B cell (primary cell): ENCODE measurements at regions not wholly inside any gene's neighbourhood (a gene's known extent, or its start where the extent isn't known, plus 50 kb on each side); places are given as distances from the start of the nearest gene placed in this dataset.

Experiments used
- ATAC-seq: fragments of 200-7000 bp; cut with Tn5 transposase; one replicate; pipeline ENCODE4 v1.10.0; 2021; ENCODE audit warnings: low read depth, mild to moderate bottlenecking, moderate number of reproducible peaks, moderate library complexity
- CTCF ChIA-PET: fragments of 350-600 bp; sonication (Branson Sonifier 250); formaldehyde crosslinking; loops from one replicate; lab custom pipeline; 2021; ENCODE audit warnings: antibody characterized with exemption, inconsistent platforms; lab: Charles Lee
- POLR2A ChIA-PET: fragments of 350-600 bp; sonication (Branson Sonifier 250); formaldehyde crosslinking; loops from one replicate; lab custom pipeline; 2021; ENCODE audit warnings: antibody characterized with exemption; lab: Charles Lee
- DNase-seq: peaks from one replicate; pipeline ENCODE4 v3.0.0; 2013
- H2AFZ ChIP-seq: 2 replicates; pipeline ENCODE4 v1.6.1; 2012; ENCODE audit warnings: mild to moderate bottlenecking, low read depth, low read length; ENCODE audit not compliant: insufficient read depth, poor library complexity, severe bottlenecking
- H3K27ac ChIP-seq, 2 donors: 1 replicate in 1 of 2; 2 replicates in 1 of 2; pipeline ENCODE4 v1.5.1; 2012 to 2013; ENCODE audit warnings: low read length in 2 of 2, mild to moderate bottlenecking in 2 of 2, moderate library complexity in 1 of 2
- H3K27me3 ChIP-seq, 4 experiments: fragments of 200-600 bp in 1 of 4; sonication (generic) in 1 of 4; replicated peaks in 1 of 4; 1 replicate in 2 of 4; 2 replicates in 2 of 4; pipeline versions ENCODE4 v1.6.1 to v1.7.0; 2013 to 2016; ENCODE audit warnings: low read length in 3 of 4, mild to moderate bottlenecking in 2 of 4, mixed read lengths in 1 of 4, moderate library complexity in 1 of 4; ENCODE audit not compliant: insufficient read depth in 4 of 4, control insufficient read depth in 3 of 4; ENCODE audit errors: control extremely low read depth in 1 of 4
- H3K36me3 ChIP-seq, 2 experiments: replicated peaks in 1 of 2; 1 replicate in 1 of 2; 2 replicates in 1 of 2; pipeline versions ENCODE4 v1.6.1 to v1.7.1; 2013; ENCODE audit warnings: low read length in 1 of 2; ENCODE audit not compliant: insufficient read depth in 2 of 2, control insufficient read depth in 1 of 2; ENCODE audit errors: control extremely low read depth in 1 of 2, extremely low read depth in 1 of 2
- H3K4me1 ChIP-seq, 2 donors: fragments of 200-600 bp in 1 of 2; sonication (generic) in 1 of 2; 1 replicate in 1 of 2; 2 replicates in 1 of 2; pipeline versions ENCODE4 v1.5.1 to v1.6.1; 2013 to 2017; ENCODE audit warnings: low read length in 2 of 2; ENCODE audit not compliant: control insufficient read depth in 2 of 2, insufficient read depth in 2 of 2
- H3K4me2 ChIP-seq: replicated peaks from 2 replicates; pipeline ENCODE3; 2012; ENCODE audit warnings: mild to moderate bottlenecking, low read depth, low read length; ENCODE audit not compliant: poor library complexity, severe bottlenecking
- H3K4me3 ChIP-seq, 5 experiments: fragments of 200-600 bp in 1 of 5; sonication (generic) in 1 of 5; 1 replicate in 3 of 5; 2 replicates in 2 of 5; pipeline versions ENCODE4 v1.5.1 to v1.7.0; 2011 to 2016; ENCODE audit warnings: low read length in 4 of 5, mild to moderate bottlenecking in 4 of 5, low read depth in 2 of 5, control low read depth in 1 of 5, moderate library complexity in 1 of 5; ENCODE audit not compliant: insufficient read depth in 1 of 5; ENCODE audit errors: control extremely low read depth in 1 of 5, extremely low read depth in 1 of 5
- H3K79me2 ChIP-seq: fragments of 200-600 bp; sonication (generic); one replicate; pipeline ENCODE4 v1.6.0; 2016; ENCODE audit warnings: low read length; ENCODE audit not compliant: control insufficient read depth, insufficient read depth
- H3K9ac ChIP-seq: fragments of 200-600 bp; sonication (generic); 2 replicates; pipeline ENCODE4 v1.6.1; 2017; ENCODE audit warnings: mild to moderate bottlenecking, low read length, moderate library complexity
- H3K9me3 ChIP-seq, 3 donors: one replicate each; pipeline versions ENCODE4 v1.6.1 to v1.7.1; 2013; ENCODE audit warnings: low read length in 2 of 3; ENCODE audit not compliant: control insufficient read depth in 2 of 3, insufficient read depth in 1 of 3; ENCODE audit errors: control extremely low read depth in 1 of 3
- H4K20me1 ChIP-seq: 2 replicates; pipeline ENCODE4 v1.6.0; 2012; ENCODE audit warnings: mild to moderate bottlenecking, low read length; ENCODE audit not compliant: insufficient read depth, control insufficient read depth, poor library complexity, severe bottlenecking
- H3K27ac Mint-ChIP-seq: one replicate; pipeline ENCODE4 v1.8.0; 2021; ENCODE audit warnings: mixed read lengths
- H3K27me3 Mint-ChIP-seq: one replicate; pipeline ENCODE4 v1.8.0; 2021; ENCODE audit warnings: mixed read lengths
- H3K4me1 Mint-ChIP-seq: one replicate; pipeline ENCODE4 v1.8.0; 2021; ENCODE audit warnings: mixed read lengths
- H3K4me3 Mint-ChIP-seq: one replicate; pipeline ENCODE4 v1.8.0; 2021; ENCODE audit warnings: mixed read lengths
- H3K9me3 Mint-ChIP-seq: one replicate; pipeline ENCODE4 v1.8.0; 2022; ENCODE audit warnings: mixed read lengths; ENCODE audit not compliant: insufficient read depth
- CTCF ChIP-seq: fragments of 200-600 bp; IDR thresholded peaks from one replicate; pipeline ENCODE4 v1.8.0; 2022; ENCODE audit warnings: antibody characterized with exemption, mild to moderate bottlenecking
- EZH2 ChIP-seq: IDR thresholded peaks from 2 replicates; pipeline ENCODE4 v1.6.1; 2012; ENCODE audit warnings: borderline replicate concordance, low read depth, mild to moderate bottlenecking, moderate library complexity, low read length; ENCODE audit not compliant: insufficient read depth, poor library complexity, severe bottlenecking
- WGBS: methylation state at CpG from one replicate; pipeline ENCODE4 v1.1.5; 2013; ENCODE audit warnings: missing lambda C conversion rate; ENCODE audit not compliant: insufficient coverage; 5-methylcytosine and 5-hydroxymethylcytosine counted together
- intact Hi-C: fragments of 100-400 bp; cut with micrococcal nuclease; formaldehyde crosslinking; loops from one replicate; pipeline ENCODE4 v1.10.0; 2022

- no peaks in the 10 kb centered on the region for H3K9me3 Mint-ChIP-seq
Observed at GRCh38 chrX:22585831-22586230, 313.1 kb downstream of the CBLL2 start.

GRCh38 chrX:22589845-22590244, 317.1 kb downstream of the CBLL2 start:
- intact Hi-C loops: no loop called here
- CTCF ChIA-PET: no interaction called here
- H3K4me1 ChIP-seq: no peaks in the 10 kb centered on the region
- no peak for DNase-seq
- H3K4me2 ChIP-seq: no peak overlapping the region
- H2AFZ ChIP-seq: no peak overlapping the region
- POLR2A ChIA-PET: no interaction called here
- H3K36me3 ChIP-seq: no peaks in the 10 kb centered on the region
- no peak overlapping the region for H3K4me3 Mint-ChIP-seq
- no peaks in the 10 kb centered on the region for H3K9me3 ChIP-seq
- no peak for ATAC-seq
- H3K27me3 Mint-ChIP-seq: no peaks in the 10 kb centered on the region
- H3K9me3 Mint-ChIP-seq: no peaks in the 10 kb centered on the region
- no peaks in the 10 kb centered on the region for H3K79me2 ChIP-seq
- H3K27me3 ChIP-seq: no peaks in the 10 kb centered on the region
- H4K20me1 ChIP-seq: no peaks in the 10 kb centered on the region
- H3K4me1 Mint-ChIP-seq: peaks cover 3% of the 10 kb centered on the region
- no peak overlapping the region for H3K27ac ChIP-seq
- H3K9ac ChIP-seq: no peak overlapping the region
- 94% methylated on average over 2 of the region's 2 CpGs for WGBS
- TF ChIP-seq CTCF: no peak
- TF ChIP-seq EZH2: no peak
- H3K4me3 ChIP-seq: no peak overlapping the region
- H3K27ac Mint-ChIP-seq: no peak overlapping the region

More at GRCh38 chrX:22585831-22586230, 313.1 kb downstream of the CBLL2 start:
- Histone ChIP-seq H3K4me1 (no peaks in the 10 kb centered on the region), H3K79me2 (no peaks in the 10 kb centered on the region), H3K27ac (no peak overlapping the region), H3K4me2 (no peak overlapping the region), H3K27me3 (no peaks in the 10 kb centered on the region), H2AFZ (no peak overlapping the region), H3K9me3 (no peaks in the 10 kb centered on the region), H3K4me3 (no peak overlapping the region), H4K20me1 (no peaks in the 10 kb centered on the region), H3K36me3 (no peaks in the 10 kb centered on the region), H3K9ac (no peak overlapping the region)
- H3K27me3 Mint-ChIP-seq: no peaks in the 10 kb centered on the region
- peaks cover 3% of the 10 kb centered on the region for H3K4me1 Mint-ChIP-seq
- DNase-seq (no peak), ATAC-seq (no peak)
- CTCF ChIA-PET: interaction anchor here (0.7 kb wide), 1 partner anchor 58 kb away, joined by 3 read pairs; no protein-coding TSS in a partner anchor
- H3K4me3 Mint-ChIP-seq: no peak overlapping the region
- intact Hi-C loops: no loop called here
- POLR2A ChIA-PET: no interaction called here
- no peak for TF ChIP-seq CTCF
- no peak for TF ChIP-seq EZH2
- no peak overlapping the region for H3K27ac Mint-ChIP-seq
- WGBS: no CpG with 5 or more reads among the region's 1 CpG
